Adrenal gland (tissue), 5 donors: ENCODE measurements at regions not wholly inside any gene's neighbourhood (a gene's known extent, or its start where the extent isn't known, plus 50 kb on each side); places are given as distances from the start of the nearest gene placed in this dataset.

Experiments used
- CTCF ChIP-seq, 6 experiments: fragments of 450-650 bp in 4 of 6; fragments of 200-600 bp in 2 of 6; sonication (generic) in 1 of 6; IDR thresholded peaks; 1 replicate in 5 of 6; 2 replicates in 1 of 6; pipeline versions ENCODE4 v1.5.1 to v1.8.0; 2016 to 2021; ENCODE audit warnings: antibody characterized with exemption in 6 of 6, mild to moderate bottlenecking in 2 of 6, moderate library complexity in 1 of 6
- POLR2A ChIP-seq, 2 donors: fragments of 450-650 bp; IDR thresholded peaks; one replicate each; pipeline ENCODE4 v1.6.1; 2017; ENCODE audit warnings: antibody characterized with exemption in 2 of 2, mild to moderate bottlenecking in 2 of 2, moderate library complexity in 1 of 2
- donor health status: DM: no; HTN: no; CAD: no.

GRCh38 chr6:90934081-90934480 lies 347.2 kb upstream of the MAP3K7 start:
- TF ChIP-seq POLR2A (IDR thresholded peaks at IDR 0.05): no peak
- TF ChIP-seq CTCF (IDR thresholded peaks at IDR 0.05): no peak
